Right renal cortex interstitium (tissue), 3 donors: ENCODE measurements at regions not wholly inside any gene's neighbourhood (a gene's known extent, or its start where the extent isn't known, plus 50 kb on each side); places are given as distances from the start of the nearest gene placed in this dataset.
A peak's percentile ranks its signal among the peaks of the same experiment; 100 is the strongest.

Experiments
- DNase-seq, 3 donors: peaks; one replicate each; pipeline ENCODE4 v3.0.0-alpha.2; 2013; ENCODE audit warnings: low read depth in 3 of 3, low spot score in 2 of 3

- no peak for DNase-seq
These were observed 435.3 kb downstream of the C4orf33 start for GRCh38 chr4:129531253-129531652.

DNA sequence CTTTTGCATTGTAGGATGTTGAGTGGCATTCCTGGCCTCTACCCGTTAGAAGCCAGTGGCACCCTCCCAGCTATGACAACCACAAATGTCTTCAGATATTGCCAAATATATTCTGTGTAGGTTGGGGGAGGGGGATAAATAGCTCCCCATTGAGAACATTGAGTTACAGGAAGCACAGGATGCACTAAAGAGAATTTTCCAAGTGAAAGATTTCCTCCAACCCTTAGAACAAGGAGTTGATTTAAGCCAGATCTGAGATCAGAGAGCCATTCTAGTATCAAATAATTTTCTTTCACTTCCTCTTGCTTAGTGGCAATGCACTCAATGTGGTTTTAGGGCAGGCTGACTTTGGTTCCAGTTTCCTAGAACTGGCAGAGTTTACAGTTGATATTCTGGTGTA, 436.6 kb downstream of the C4orf33 start:
- DNase-seq = no peak

GRCh38 chr4:129543299-129543698, 447.3 kb downstream of the C4orf33 start:
- DNase-seq = no peak

DNA sequence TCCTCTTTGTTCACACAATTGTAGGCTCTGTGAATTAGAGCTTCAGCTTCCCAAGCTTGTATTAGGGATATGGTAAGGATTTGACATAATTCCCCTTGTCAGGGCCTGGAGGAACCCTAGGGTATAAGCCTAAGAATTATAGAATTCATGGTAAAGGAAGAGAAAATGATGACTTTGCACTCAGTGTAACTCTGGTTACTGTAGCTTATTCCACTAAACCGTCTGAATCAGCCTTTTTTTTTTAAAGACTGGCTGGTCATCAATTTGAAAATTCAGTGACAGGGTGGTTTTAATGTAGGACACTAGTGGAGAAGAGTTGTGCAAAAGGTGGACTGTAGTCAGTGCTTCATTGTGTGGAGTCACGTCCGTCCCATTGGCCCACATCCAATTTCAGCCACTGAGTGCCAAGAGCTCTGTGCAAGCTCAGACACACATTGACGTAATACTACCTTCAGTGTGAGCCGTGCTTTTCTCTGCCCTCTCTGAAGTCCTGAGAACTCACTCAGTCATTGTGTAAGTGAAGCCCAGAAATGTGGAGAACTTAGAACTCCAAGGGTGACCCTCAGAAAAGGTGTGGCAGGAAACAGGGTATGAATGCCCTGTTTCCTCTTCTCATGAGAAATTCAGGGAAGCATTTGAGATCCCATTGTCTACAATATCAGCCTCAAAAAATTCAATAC, 449.8 kb downstream of the C4orf33 start:
- peak in 1 of 3 donors; percentile 1 for DNase-seq

DNA sequence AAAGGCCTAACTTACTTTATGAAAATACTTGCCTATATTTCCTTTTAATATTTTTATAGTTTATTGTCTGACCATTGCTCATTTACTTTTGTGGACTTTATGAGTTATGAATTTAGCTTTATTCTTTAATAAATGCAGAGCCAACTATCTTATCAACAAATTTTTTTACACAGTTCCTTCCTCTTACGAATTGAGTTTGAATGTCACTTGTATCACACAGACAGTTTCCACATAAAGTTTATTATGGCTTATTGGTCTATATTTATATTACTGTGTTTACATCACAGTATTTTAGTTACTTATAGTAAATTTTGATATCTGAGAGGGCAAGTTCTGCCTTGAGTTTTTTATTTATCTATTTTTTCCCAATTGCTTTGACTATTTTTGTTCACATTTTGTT, 450.6 kb downstream of the C4orf33 start:
- no peak for DNase-seq

DNA sequence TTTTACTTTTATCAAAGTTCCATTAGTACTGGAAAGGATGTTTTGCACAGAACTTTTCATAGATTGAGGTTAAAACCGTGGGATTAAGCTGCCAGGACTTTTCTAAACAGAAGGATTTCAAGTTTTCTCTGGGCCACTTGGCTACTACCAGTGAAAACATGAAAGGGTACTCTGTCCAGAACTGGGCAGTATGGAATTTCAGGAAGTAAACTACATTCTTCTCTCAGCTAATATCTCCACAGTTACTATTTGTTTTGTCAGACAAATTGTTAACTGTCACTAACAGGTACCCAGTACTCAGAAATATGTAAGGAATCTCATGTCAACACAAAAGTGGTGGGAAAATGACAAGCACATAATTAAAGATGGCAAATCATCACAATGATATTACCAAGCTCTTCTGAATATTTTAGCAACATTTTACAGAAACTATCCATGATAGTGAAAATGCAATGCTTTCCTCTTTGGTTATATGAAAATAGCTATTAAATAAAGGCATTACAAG, 454.4 kb downstream of the C4orf33 start:
- DNase-seq = no peak

GRCh38 chr4:129561280-129561679, 465.3 kb downstream of the C4orf33 start:
- DNase-seq = no peak

- no peak for DNase-seq
These were observed 466.1 kb downstream of the C4orf33 start for GRCh38 chr4:129561886-129562671.

DNA sequence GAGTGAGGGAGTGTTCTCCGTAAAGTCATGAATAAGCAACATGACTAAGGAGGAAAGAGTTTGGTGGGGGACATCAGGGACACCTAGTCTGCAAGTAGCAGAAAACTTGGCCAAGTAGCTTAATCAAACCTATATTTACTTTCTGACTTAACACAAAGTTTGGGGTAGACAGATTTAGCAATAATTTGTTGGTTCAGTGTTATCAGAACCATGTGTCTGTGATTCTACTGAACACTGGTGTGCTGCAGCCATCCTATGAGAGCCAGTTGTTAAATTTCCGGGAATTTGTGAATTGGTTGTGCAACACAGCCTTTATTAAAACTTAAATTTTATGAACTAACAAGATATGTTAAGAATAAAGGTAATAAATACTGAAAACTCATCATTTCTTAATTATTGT, 469.3 kb downstream of the C4orf33 start:
- no peak for DNase-seq

DNA sequence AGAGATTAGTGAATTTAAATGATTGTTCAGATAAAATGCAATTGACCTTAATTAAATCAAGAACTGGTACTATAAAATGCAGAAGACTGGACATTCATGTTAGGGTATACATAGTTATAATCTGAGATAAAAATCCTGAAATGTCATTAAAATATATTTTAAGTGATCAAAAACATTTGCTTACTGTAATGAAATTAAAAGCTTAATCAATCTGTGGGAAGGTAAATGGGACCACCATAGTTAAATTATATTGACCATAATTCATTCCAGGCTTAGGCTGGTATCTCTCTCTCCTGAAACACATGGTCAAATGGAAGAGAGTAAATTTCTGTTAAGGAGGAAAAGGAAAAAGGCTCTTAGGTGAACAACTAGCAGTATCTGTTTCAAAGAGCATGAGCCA, 474.4 kb downstream of the C4orf33 start:
- no peak for DNase-seq

DNA sequence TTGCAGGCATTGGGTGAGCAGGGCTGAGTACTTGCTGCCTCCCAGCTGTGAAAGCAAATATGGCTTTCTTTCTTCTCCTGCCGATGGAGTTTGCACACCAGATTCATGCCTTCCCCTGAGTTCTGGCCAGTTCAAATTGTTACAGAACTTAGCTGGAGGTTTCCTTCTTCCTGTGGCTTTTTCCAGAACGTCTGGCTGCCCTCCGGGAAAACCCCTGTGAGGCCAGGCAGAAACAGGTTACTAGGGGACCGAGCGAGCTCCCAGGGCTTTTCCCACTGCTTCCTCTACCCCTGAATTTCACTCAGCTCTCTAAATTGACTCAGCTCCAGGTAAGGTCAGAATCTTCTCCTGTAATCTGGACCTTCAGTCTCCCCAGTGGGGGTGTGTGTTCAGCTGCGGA, 482.4 kb downstream of the C4orf33 start:
- DNase-seq = no peak

- no peak for DNase-seq
These were observed 485.4 kb downstream of the C4orf33 start for GRCh38 chr4:129581305-129581704.

DNA sequence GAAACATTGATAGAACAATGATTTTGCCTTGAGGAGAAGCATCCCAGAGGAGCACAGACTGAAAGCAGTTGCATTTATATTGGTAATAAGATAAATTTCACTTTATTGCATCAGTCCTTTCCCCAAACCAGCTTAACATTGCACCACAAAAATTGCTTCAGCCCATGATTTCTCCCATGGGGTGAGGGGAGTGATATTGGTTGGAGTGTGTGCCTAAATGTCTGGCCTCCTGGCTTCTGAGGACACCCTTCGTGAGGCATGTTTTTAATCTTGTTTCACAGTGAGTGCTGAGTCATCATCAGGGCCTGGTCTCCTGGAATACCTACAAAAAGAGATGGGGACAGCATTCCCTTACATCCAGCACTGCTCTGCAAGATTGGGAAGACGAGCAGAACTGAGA, 487.9 kb downstream of the C4orf33 start:
- DNase-seq = no peak

GRCh38 chr4:129598582-129598981, 502.6 kb downstream of the C4orf33 start:
- no peak for DNase-seq

DNA sequence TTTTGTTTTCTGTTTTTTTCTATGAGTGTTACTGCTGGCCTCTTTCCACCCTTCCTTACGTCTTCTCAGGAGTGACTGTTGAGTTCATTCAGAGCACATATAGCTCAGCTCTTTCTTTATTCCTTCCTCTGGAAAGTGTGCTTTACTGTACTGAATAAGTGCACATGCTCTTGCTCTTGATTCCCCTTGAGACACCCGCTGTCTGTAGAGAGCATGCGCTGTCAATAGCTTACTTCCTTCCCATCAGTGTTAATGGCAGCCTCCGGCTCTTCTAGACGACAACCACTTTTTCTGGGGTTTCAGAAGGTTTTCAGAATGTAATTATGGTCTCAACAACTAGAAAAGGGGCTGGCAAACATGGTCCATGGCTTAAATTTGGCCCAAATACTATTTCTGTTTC, 504.9 kb downstream of the C4orf33 start:
- DNase-seq = no peak

DNA sequence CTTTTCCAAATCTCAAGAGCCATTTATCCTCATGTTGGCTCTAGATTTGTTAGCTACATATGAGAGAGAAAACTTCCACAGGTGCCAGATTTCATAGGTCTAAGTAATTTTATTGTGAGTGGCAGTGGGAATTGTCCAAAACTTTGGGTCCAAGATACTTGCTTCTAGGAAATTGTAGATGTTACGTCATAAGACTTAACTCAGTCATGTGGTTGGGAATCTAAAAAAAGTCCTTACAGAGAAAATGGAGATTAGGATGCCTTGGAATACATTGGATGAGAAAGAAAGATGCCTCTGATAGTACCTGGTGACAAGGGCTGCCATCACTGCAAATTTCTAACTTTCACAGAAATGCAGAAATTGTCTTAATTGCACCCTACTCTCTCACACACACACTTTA, 506.5 kb downstream of the C4orf33 start:
- DNase-seq = no peak

DNA sequence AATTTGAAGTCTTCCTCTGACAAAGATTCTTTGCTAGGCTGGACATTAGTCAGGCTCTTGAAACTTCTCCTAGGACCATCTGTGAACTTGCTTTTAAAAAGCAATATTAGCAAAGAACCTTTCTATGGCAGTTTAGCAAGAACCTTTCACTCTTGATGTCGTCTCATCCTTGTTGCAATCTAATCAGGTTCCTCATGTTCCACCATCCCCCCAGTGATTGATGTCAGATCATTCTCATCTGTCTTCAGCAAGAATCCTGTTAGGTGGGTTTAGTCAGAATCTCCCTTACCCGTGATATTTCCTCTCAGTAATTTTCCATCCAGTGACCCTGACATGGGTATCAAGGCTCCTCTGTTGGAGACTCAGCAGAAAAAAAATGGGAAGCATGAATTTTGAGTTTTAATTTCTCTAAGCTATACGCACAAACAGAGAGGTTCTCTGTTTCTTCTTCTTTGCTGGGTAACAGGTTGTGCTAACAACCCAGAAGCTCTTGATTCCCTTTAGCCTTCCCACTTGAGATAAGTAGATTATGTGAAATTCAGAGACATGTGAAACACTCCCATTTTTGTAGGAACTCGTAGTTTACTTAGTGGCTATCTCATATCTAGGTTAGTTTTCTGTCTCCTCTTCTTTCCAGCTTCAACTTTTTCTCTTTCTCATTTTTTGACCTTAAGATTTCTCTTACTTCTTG, 507.4 kb downstream of the C4orf33 start:
- DNase-seq = no peak

DNA sequence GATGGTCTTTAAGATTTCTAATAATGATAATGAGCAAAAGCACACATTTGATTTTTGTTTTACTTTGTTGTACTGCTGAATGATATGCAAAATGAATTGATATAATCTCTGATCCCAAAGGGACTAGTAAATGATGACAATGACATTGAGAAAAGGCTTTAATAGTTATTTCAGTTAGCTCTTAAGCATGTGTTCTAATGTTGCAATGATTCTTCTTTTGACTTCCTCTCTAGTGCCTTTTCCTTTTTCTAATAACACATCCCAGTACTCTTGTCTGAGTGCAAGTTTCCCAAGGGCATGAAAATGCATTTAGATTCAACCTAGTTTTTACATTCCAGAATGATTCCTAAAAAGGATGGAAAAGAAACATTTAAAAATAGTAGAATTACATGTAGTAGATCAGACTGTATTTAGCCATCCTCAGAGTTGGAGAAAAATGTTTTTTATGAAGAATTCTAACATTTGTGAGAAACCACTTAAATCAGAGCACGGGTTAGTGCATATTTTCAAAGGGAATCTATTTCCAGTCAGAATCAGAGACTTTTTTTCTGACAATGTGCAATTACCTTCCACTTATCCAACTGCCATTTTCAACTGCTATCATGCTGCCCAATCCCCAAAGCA, 508.8 kb downstream of the C4orf33 start:
- DNase-seq = no peak

- no peak for DNase-seq
These were observed 518.7 kb downstream of the C4orf33 start for GRCh38 chr4:129614611-129615010.

GRCh38 chr4:129622566-129622965, 526.6 kb downstream of the C4orf33 start:
- no peak for DNase-seq

GRCh38 chr4:129623233-129623875, 527.4 kb downstream of the C4orf33 start:
- no peak for DNase-seq
